Stimulated activated CD8-positive, alpha-beta memory T cell treated with anti-CD3 and anti-CD28 coated beads, Interleukin-4, amount 100 ng/mL, for 48 hours (primary cell): ENCODE measurements at regions not wholly inside any gene's neighbourhood (a gene's known extent, or its start where the extent isn't known, plus 50 kb on each side); places are given as distances from the start of the nearest gene placed in this dataset.
"Not testable (repeated sequence)": the region's sequence is repeated elsewhere in the genome, so short reads cannot be mapped to it uniquely, and the experiment has no call there.

ENCODE experiments used
- DNase-seq: peaks from one replicate; pipeline ENCODE4 v3.0.0-alpha.2; 2020

- DNase-seq: no peak
These were observed 113.5 kb upstream of the GATB start for GRCh38 chr4:151874328-151874727.

GRCh38 chr4:151866592-151866918, 105.7 kb upstream of the GATB start:
- DNase-seq: no peak

GRCh38 chr4:151865744-151866591, 105.2 kb upstream of the GATB start:
- DNase-seq: no peak

GRCh38 chr4:151865312-151865711, 104.5 kb upstream of the GATB start:
- no peak for DNase-seq

- no peak for DNase-seq
These were observed 103.3 kb upstream of the GATB start for GRCh38 chr4:151864068-151864467.

- no peak for DNase-seq
These were observed 102.0 kb upstream of the GATB start for GRCh38 chr4:151862766-151863165.

- DNase-seq: no peak
These were observed 99.8 kb upstream of the GATB start for GRCh38 chr4:151860561-151861093.

GRCh38 chr4:151859641-151860040, 98.8 kb upstream of the GATB start:
- no peak for DNase-seq

- no peak for DNase-seq
These were observed 97.5 kb upstream of the GATB start for GRCh38 chr4:151858356-151858755.

GRCh38 chr4:151857368-151857767, 96.6 kb upstream of the GATB start:
- no peak for DNase-seq

- DNase-seq: no peak
These were observed 94.9 kb upstream of the GATB start for GRCh38 chr4:151855747-151856146.

- DNase-seq: no peak
These were observed 93.9 kb upstream of the GATB start for GRCh38 chr4:151854731-151855130.

- no peak for DNase-seq
These were observed 92.2 kb upstream of the GATB start for GRCh38 chr4:151853034-151853433.

- DNase-seq: no peak
These were observed 91.4 kb upstream of the GATB start for GRCh38 chr4:151852202-151852601.

- no peak for DNase-seq
These were observed 90.5 kb upstream of the GATB start for GRCh38 chr4:151851354-151851753.

- no peak for DNase-seq
These were observed 90.0 kb upstream of the GATB start for GRCh38 chr4:151850791-151851213.

GRCh38 chr4:151845551-151845950, 84.7 kb upstream of the GATB start:
- not testable (repeated sequence) for DNase-seq

- DNase-seq: no peak
These were observed 81.7 kb upstream of the GATB start for GRCh38 chr4:151842430-151843079.

- DNase-seq: no peak
These were observed 80.3 kb upstream of the GATB start for GRCh38 chr4:151841107-151841506.

- no peak for DNase-seq
These were observed 74.7 kb upstream of the GATB start for GRCh38 chr4:151835467-151835866.

- no peak for DNase-seq
These were observed 72.4 kb upstream of the GATB start for GRCh38 chr4:151833174-151833573.

- DNase-seq: no peak
These were observed 70.7 kb upstream of the GATB start for GRCh38 chr4:151831526-151831925.

GRCh38 chr4:151830168-151830567, 69.4 kb upstream of the GATB start:
- no peak for DNase-seq

- DNase-seq: no peak
These were observed 68.5 kb upstream of the GATB start for GRCh38 chr4:151829309-151829708.
